GM23338 (cell line): ENCODE measurements at regions not wholly inside any gene's neighbourhood (a gene's known extent, or its start where the extent isn't known, plus 50 kb on each side); places are given as distances from the start of the nearest gene placed in this dataset.

Source experiments
- ATAC-seq: fragments of 200-7000 bp; cut with Tn5 transposase; 3 replicates; pipeline ENCODE4 v1.9.1; 2020
- DNase-seq: peaks from one replicate; pipeline ENCODE4 v3.0.0-alpha.2; 2015; ENCODE audit warnings: low spot score
- H2AFZ ChIP-seq: fragments of 200-600 bp; sonication (generic); 2 replicates; pipeline ENCODE4 v1.8.0; 2016; ENCODE audit warnings: antibody characterized with exemption, mild to moderate bottlenecking, moderate library complexity
- H3F3A ChIP-seq: fragments of 200-600 bp; sonication (generic); replicated peaks from 2 replicates; pipeline ENCODE4 v1.8.0; 2017; ENCODE audit warnings: antibody characterized with exemption, mixed run types, low read depth
- H3K27ac ChIP-seq: fragments of 200-600 bp; sonication (generic); 2 replicates; pipeline ENCODE4 v1.6.1; 2016; ENCODE audit warnings: low read depth
- H3K27me3 ChIP-seq: fragments of 200-600 bp; sonication (generic); 2 replicates; pipeline ENCODE4 v1.8.0; 2016; ENCODE audit warnings: mild to moderate bottlenecking, mixed run types, moderate library complexity; ENCODE audit not compliant: insufficient read depth
- H3K36me3 ChIP-seq: fragments of 200-600 bp; sonication (generic); 2 replicates; pipeline ENCODE4 v1.8.0; 2016; ENCODE audit warnings: mild to moderate bottlenecking; ENCODE audit not compliant: insufficient read depth
- H3K4me1 ChIP-seq: fragments of 200-600 bp; sonication (generic); 2 replicates; pipeline ENCODE4 v1.8.0; 2016; ENCODE audit warnings: mild to moderate bottlenecking, moderate library complexity; ENCODE audit not compliant: insufficient read depth
- H3K4me2 ChIP-seq: fragments of 200-600 bp; sonication (generic); 2 replicates; pipeline ENCODE4 v1.7.1; 2017; ENCODE audit warnings: mixed run types
- H3K4me3 ChIP-seq: fragments of 200-600 bp; sonication (generic); 2 replicates; pipeline ENCODE4 v1.6.1; 2016; ENCODE audit warnings: mixed run types
- H3K79me2 ChIP-seq: fragments of 200-600 bp; sonication (generic); replicated peaks from 2 replicates; pipeline ENCODE4 v1.8.0; 2017; ENCODE audit warnings: mild to moderate bottlenecking; ENCODE audit not compliant: insufficient read depth
- H3K9me2 ChIP-seq: fragments of 200-600 bp; sonication (generic); 2 replicates; pipeline ENCODE4 v1.8.0; 2017; ENCODE audit not compliant: insufficient read depth
- H4K20me1 ChIP-seq: fragments of 200-600 bp; sonication (generic); replicated peaks from 2 replicates; pipeline ENCODE4 v1.8.0; 2017; ENCODE audit warnings: mild to moderate bottlenecking; ENCODE audit not compliant: insufficient read depth
- H3K27ac Mint-ChIP-seq: 2 replicates; pipeline ENCODE4 v1.8.0; 2020; ENCODE audit warnings: inconsistent platforms, mild to moderate bottlenecking, moderate library complexity, mixed read lengths
- H3K27me3 Mint-ChIP-seq: 3 replicates; pipeline ENCODE4 v1.8.0; 2022; ENCODE audit warnings: low read depth, mild to moderate bottlenecking, moderate library complexity, mixed read lengths, inconsistent platforms; ENCODE audit not compliant: insufficient read depth, poor library complexity
- H3K36me3 Mint-ChIP-seq: 3 replicates; pipeline ENCODE4 v1.8.0; 2021; ENCODE audit warnings: low read depth, mild to moderate bottlenecking, inconsistent platforms, moderate library complexity, mixed read lengths
- H3K4me1 Mint-ChIP-seq: 3 replicates; pipeline ENCODE4 v1.8.0; 2020; ENCODE audit warnings: mild to moderate bottlenecking, inconsistent platforms, mixed read lengths
- H3K4me3 Mint-ChIP-seq: 3 replicates; pipeline ENCODE4 v1.8.0; 2021; ENCODE audit warnings: moderate library complexity, mild to moderate bottlenecking, inconsistent platforms, mixed read lengths
- H3K9me3 Mint-ChIP-seq: 3 replicates; pipeline ENCODE4 v1.8.0; 2020; ENCODE audit warnings: moderate library complexity, mild to moderate bottlenecking, inconsistent platforms, mixed read lengths
- CREB1 ChIP-seq: fragments of 250-450 bp; sonication (Bioruptor Pico); IDR thresholded peaks from 2 replicates; pipeline ENCODE4 v1.5.0; 2020; ENCODE audit warnings: low read depth, mild to moderate bottlenecking, moderate library complexity
- ETS1 ChIP-seq: IDR thresholded peaks from 2 replicates; pipeline ENCODE4 v1.6.1; 2016; ENCODE audit warnings: antibody characterized with exemption
- EZH2phosphoT487 ChIP-seq: fragments of 200-600 bp; sonication (generic); IDR thresholded peaks from one replicate; pipeline ENCODE4 v1.8.1; 2018; ENCODE audit warnings: antibody characterized with exemption; ENCODE audit not compliant: unreplicated experiment
- JUNB ChIP-seq: IDR thresholded peaks from one replicate; pipeline ENCODE4 v1.6.1; 2016; ENCODE audit warnings: antibody characterized with exemption; ENCODE audit not compliant: unreplicated experiment
- NANOG ChIP-seq: IDR thresholded peaks from 2 replicates; pipeline ENCODE4 v1.6.1; 2016; ENCODE audit warnings: antibody characterized with exemption, borderline replicate concordance
- POLR2AphosphoS5 ChIP-seq: IDR thresholded peaks from 2 replicates; pipeline ENCODE4 v1.6.1; 2016; ENCODE audit warnings: antibody characterized with exemption, low read depth
- REST ChIP-seq: IDR thresholded peaks from one replicate; pipeline ENCODE4 v1.6.1; 2018; ENCODE audit warnings: antibody characterized with exemption; ENCODE audit not compliant: unreplicated experiment
- ZNF114 ChIP-seq: fragments of 250-450 bp; sonication (Bioruptor Pico); IDR thresholded peaks from 2 replicates; pipeline ENCODE4 v1.5.0; 2020; ENCODE audit warnings: mild to moderate bottlenecking, moderate library complexity
- ZNF331 ChIP-seq: fragments of 250-450 bp; sonication (Bioruptor Pico); IDR thresholded peaks from 2 replicates; pipeline ENCODE4 v1.5.0; 2020; ENCODE audit warnings: low read depth, mild to moderate bottlenecking, moderate library complexity
- TF ChIP-seq, protein P1 (sequence below), 2 experiments: fragments of 200-600 bp in 1 of 2; sonication (generic) in 1 of 2; conservative IDR thresholded peaks; 2 replicates each; pipeline versions ENCODE4 v1.5.1 to v1.6.1; 2016 to 2017; ENCODE audit warnings: antibody characterized with exemption in 2 of 2, low read depth in 2 of 2, mild to moderate bottlenecking in 2 of 2, moderate library complexity in 1 of 2

- Mint-ChIP-seq H3K27ac (no peak overlapping the region), H3K27me3 (no peaks in the 10 kb centered on the region), H3K4me1 (no peaks in the 10 kb centered on the region), H3K9me3 (no peaks in the 10 kb centered on the region), H3K4me3 (no peak overlapping the region), H3K36me3 (no peaks in the 10 kb centered on the region)
- Histone ChIP-seq H3F3A (no peaks in the 10 kb centered on the region), H2AFZ (no peak overlapping the region), H3K4me1 (no peaks in the 10 kb centered on the region), H4K20me1 (no peaks in the 10 kb centered on the region), H3K79me2 (no peaks in the 10 kb centered on the region), H3K4me3 (no peak overlapping the region), H3K27ac (no peak overlapping the region), H3K9me2 (peaks cover 5% of the 10 kb centered on the region), H3K27me3 (no peaks in the 10 kb centered on the region), H3K36me3 (no peaks in the 10 kb centered on the region), H3K4me2 (no peak overlapping the region)
- TF ChIP-seq CREB1 (no peak), JUNB (no peak), ZNF114 (CRISPR knock-in tag) (no peak), ZNF331 (CRISPR knock-in tag) (no peak), REST (no peak)
- TF ChIP-seq, protein P1, sequence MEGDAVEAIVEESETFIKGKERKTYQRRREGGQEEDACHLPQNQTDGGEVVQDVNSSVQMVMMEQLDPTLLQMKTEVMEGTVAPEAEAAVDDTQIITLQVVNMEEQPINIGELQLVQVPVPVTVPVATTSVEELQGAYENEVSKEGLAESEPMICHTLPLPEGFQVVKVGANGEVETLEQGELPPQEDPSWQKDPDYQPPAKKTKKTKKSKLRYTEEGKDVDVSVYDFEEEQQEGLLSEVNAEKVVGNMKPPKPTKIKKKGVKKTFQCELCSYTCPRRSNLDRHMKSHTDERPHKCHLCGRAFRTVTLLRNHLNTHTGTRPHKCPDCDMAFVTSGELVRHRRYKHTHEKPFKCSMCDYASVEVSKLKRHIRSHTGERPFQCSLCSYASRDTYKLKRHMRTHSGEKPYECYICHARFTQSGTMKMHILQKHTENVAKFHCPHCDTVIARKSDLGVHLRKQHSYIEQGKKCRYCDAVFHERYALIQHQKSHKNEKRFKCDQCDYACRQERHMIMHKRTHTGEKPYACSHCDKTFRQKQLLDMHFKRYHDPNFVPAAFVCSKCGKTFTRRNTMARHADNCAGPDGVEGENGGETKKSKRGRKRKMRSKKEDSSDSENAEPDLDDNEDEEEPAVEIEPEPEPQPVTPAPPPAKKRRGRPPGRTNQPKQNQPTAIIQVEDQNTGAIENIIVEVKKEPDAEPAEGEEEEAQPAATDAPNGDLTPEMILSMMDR (conservative IDR thresholded peaks at IDR 0.05; ENCODE audit: low read depth in 2 of 2) = no peak
- DNase-seq (no peak), ATAC-seq (no peak)
Measured at GRCh38 chr2:206846981-206847834, 81.8 kb downstream of the FASTKD2 start.

- DNase-seq (no peak), ATAC-seq (no peak)
- H2AFZ ChIP-seq = no peak overlapping the region
- H3K36me3 Mint-ChIP-seq = no peaks in the 10 kb centered on the region
- no peak overlapping the region for H3K27ac ChIP-seq
- H3K36me3 ChIP-seq = no peaks in the 10 kb centered on the region
- no peaks in the 10 kb centered on the region for H3F3A ChIP-seq
- no peaks in the 10 kb centered on the region for H4K20me1 ChIP-seq
- H3K4me1 Mint-ChIP-seq = no peaks in the 10 kb centered on the region; the same call in 2 of the 3 replicates
- peaks cover 5% of the 10 kb centered on the region for H3K9me2 ChIP-seq
- no peak overlapping the region for H3K4me3 Mint-ChIP-seq
- H3K27me3 ChIP-seq = no peaks in the 10 kb centered on the region
- H3K9me3 Mint-ChIP-seq = no peaks in the 10 kb centered on the region
- no peak overlapping the region for H3K27ac Mint-ChIP-seq
- H3K27me3 Mint-ChIP-seq = no peaks in the 10 kb centered on the region
- H3K4me2 ChIP-seq = no peak overlapping the region
- no peak overlapping the region for H3K4me3 ChIP-seq
- TF ChIP-seq ZNF114 (CRISPR knock-in tag) (no peak), EZH2phosphoT487 (no peak), JUNB (no peak), NANOG (no peak), ETS1 (no peak), REST (no peak), POLR2AphosphoS5 (no peak)
- no peaks in the 10 kb centered on the region for H3K4me1 ChIP-seq
- H3K79me2 ChIP-seq = no peaks in the 10 kb centered on the region
Measured at GRCh38 chr2:206850369-206850768, 85.0 kb downstream of the FASTKD2 start.
